ENCODE measurements at regions not wholly inside any gene's neighbourhood (a gene's known extent, or its start where the extent isn't known, plus 50 kb on each side); places are given as distances from the start of the nearest gene placed in this dataset.
"Not testable (repeated sequence)": the region's sequence is repeated elsewhere in the genome, so short reads cannot be mapped to it uniquely, and the experiment has no call there.

- not testable (repeated sequence) for H3K4me1 Mint-ChIP-seq (ENCODE audit: low read depth); H3K27me3 Mint-ChIP-seq; H3K9me3 Mint-ChIP-seq (ENCODE audit: low read depth); H3K36me3 Mint-ChIP-seq; H3K27ac Mint-ChIP-seq; H3K4me3 Mint-ChIP-seq
Measured at GRCh38 chr21:9067515-9067914, 1453.9 kb upstream of the TPTE start.

GRCh38 chr21:9068622-9069021 is 1452.8 kb upstream of the TPTE start:
- not testable (repeated sequence) for H3K4me1 Mint-ChIP-seq (ENCODE audit: low read depth); H3K9me3 Mint-ChIP-seq (ENCODE audit: low read depth); H3K4me3 Mint-ChIP-seq; H3K36me3 Mint-ChIP-seq; H3K27me3 Mint-ChIP-seq; H3K27ac Mint-ChIP-seq

- not testable (repeated sequence) for H3K27me3 Mint-ChIP-seq; H3K36me3 Mint-ChIP-seq; H3K27ac Mint-ChIP-seq; H3K4me3 Mint-ChIP-seq; H3K4me1 Mint-ChIP-seq (ENCODE audit: low read depth); H3K9me3 Mint-ChIP-seq (ENCODE audit: low read depth)
Measured at GRCh38 chr21:9070703-9071102, 1450.7 kb upstream of the TPTE start.

GRCh38 chr21:9073010-9073409 is 1448.4 kb upstream of the TPTE start:
- not testable (repeated sequence) for H3K9me3 Mint-ChIP-seq (ENCODE audit: low read depth)

GRCh38 chr21:9074772-9075171 is 1446.6 kb upstream of the TPTE start:
- H3K36me3 Mint-ChIP-seq; H3K4me1 Mint-ChIP-seq (ENCODE audit: low read depth); H3K4me3 Mint-ChIP-seq; H3K27ac Mint-ChIP-seq; H3K9me3 Mint-ChIP-seq (ENCODE audit: low read depth); H3K27me3 Mint-ChIP-seq: not testable (repeated sequence)

More at GRCh38 chr21:9073010-9073409, 1448.4 kb upstream of the TPTE start:
- H3K4me3 Mint-ChIP-seq; H3K36me3 Mint-ChIP-seq; H3K27ac Mint-ChIP-seq; H3K4me1 Mint-ChIP-seq (ENCODE audit: low read depth); H3K27me3 Mint-ChIP-seq: not testable (repeated sequence)

GRCh38 chr21:9083091-9083826 is 1438.1 kb upstream of the TPTE start:
- H3K4me3 Mint-ChIP-seq; H3K36me3 Mint-ChIP-seq; H3K9me3 Mint-ChIP-seq (ENCODE audit: low read depth); H3K4me1 Mint-ChIP-seq (ENCODE audit: low read depth); H3K27me3 Mint-ChIP-seq; H3K27ac Mint-ChIP-seq: not testable (repeated sequence)

- not testable (repeated sequence) for H3K4me3 Mint-ChIP-seq; H3K9me3 Mint-ChIP-seq (ENCODE audit: low read depth); H3K27me3 Mint-ChIP-seq; H3K27ac Mint-ChIP-seq; H3K4me1 Mint-ChIP-seq (ENCODE audit: low read depth); H3K36me3 Mint-ChIP-seq
Measured at GRCh38 chr21:9086299-9086698, 1435.1 kb upstream of the TPTE start.

- not testable (repeated sequence) for H3K36me3 Mint-ChIP-seq; H3K4me3 Mint-ChIP-seq; H3K4me1 Mint-ChIP-seq (ENCODE audit: low read depth); H3K27ac Mint-ChIP-seq; H3K27me3 Mint-ChIP-seq; H3K9me3 Mint-ChIP-seq (ENCODE audit: low read depth)
Measured at GRCh38 chr21:9087816-9088215, 1433.6 kb upstream of the TPTE start.

- H3K9me3 Mint-ChIP-seq (ENCODE audit: low read depth); H3K4me1 Mint-ChIP-seq (ENCODE audit: low read depth); H3K36me3 Mint-ChIP-seq; H3K4me3 Mint-ChIP-seq; H3K27me3 Mint-ChIP-seq; H3K27ac Mint-ChIP-seq: not testable (repeated sequence)
Measured at GRCh38 chr21:9129741-9130140, 1391.6 kb upstream of the TPTE start.

GRCh38 chr21:9130817-9131216 is 1390.6 kb upstream of the TPTE start:
- H3K9me3 Mint-ChIP-seq (ENCODE audit: low read depth); H3K36me3 Mint-ChIP-seq; H3K4me3 Mint-ChIP-seq; H3K27me3 Mint-ChIP-seq; H3K27ac Mint-ChIP-seq; H3K4me1 Mint-ChIP-seq (ENCODE audit: low read depth): not testable (repeated sequence)

All from activated naive CD8-positive, alpha-beta T cell (primary cell).